ENCODE measurements at regions not wholly inside any gene's neighbourhood (a gene's known extent, or its start where the extent isn't known, plus 50 kb on each side); places are given as distances from the start of the nearest gene placed in this dataset.
"Not testable (repeated sequence)": the region's sequence is repeated elsewhere in the genome, so short reads cannot be mapped to it uniquely, and the experiment has no call there.

GRCh38 chr20:59466107-59466815 lies 138.1 kb upstream of the PHACTR3 start:
- DNase-seq: no peak

- no peak for DNase-seq
Measured at GRCh38 chr20:59468831-59469230, 135.5 kb upstream of the PHACTR3 start.

GRCh38 chr20:59469267-59470252 lies 134.8 kb upstream of the PHACTR3 start:
- DNase-seq: no peak

GRCh38 chr20:59470521-59470920 lies 133.8 kb upstream of the PHACTR3 start:
- DNase-seq: no peak

- no peak for DNase-seq
Measured at GRCh38 chr20:59471653-59472421, 132.5 kb upstream of the PHACTR3 start.

GRCh38 chr20:59473742-59474141 lies 130.6 kb upstream of the PHACTR3 start:
- DNase-seq: no peak

GRCh38 chr20:59481067-59481466 lies 123.3 kb upstream of the PHACTR3 start:
- no peak for DNase-seq

- DNase-seq: no peak
Measured at GRCh38 chr20:59481477-59482018, 122.8 kb upstream of the PHACTR3 start.

- DNase-seq: no peak
Measured at GRCh38 chr20:59482351-59483187, 121.8 kb upstream of the PHACTR3 start.

GRCh38 chr20:59483481-59483880 lies 120.9 kb upstream of the PHACTR3 start:
- no peak for DNase-seq

GRCh38 chr20:59484228-59484627 lies 120.1 kb upstream of the PHACTR3 start:
- no peak for DNase-seq

- DNase-seq: no peak
Measured at GRCh38 chr20:59485576-59486454, 118.5 kb upstream of the PHACTR3 start.

GRCh38 chr20:59488459-59488858 lies 115.9 kb upstream of the PHACTR3 start:
- DNase-seq: not testable (repeated sequence)

- DNase-seq: not testable (repeated sequence)
Measured at GRCh38 chr20:59490196-59491004, 113.9 kb upstream of the PHACTR3 start.

GRCh38 chr20:59491884-59492283 lies 112.5 kb upstream of the PHACTR3 start:
- DNase-seq: no peak

- no peak for DNase-seq
Measured at GRCh38 chr20:59493926-59494325, 110.4 kb upstream of the PHACTR3 start.

- DNase-seq: no peak
Measured at GRCh38 chr20:59495166-59495565, 109.2 kb upstream of the PHACTR3 start.

- DNase-seq: peak; percentile 76
Measured at GRCh38 chr20:59495894-59496510, 108.3 kb upstream of the PHACTR3 start.

GRCh38 chr20:59498291-59498690 lies 106.0 kb upstream of the PHACTR3 start:
- no peak for DNase-seq
